HG02571 (cell line): ENCODE measurements at regions not wholly inside any gene's neighbourhood (a gene's known extent, or its start where the extent isn't known, plus 50 kb on each side); places are given as distances from the start of the nearest gene placed in this dataset.

Experiments used
- ATAC-seq: cut with Tn5 transposase; IDR thresholded peaks from one replicate; pipeline ENCODE4 v1.9.1; 2021; ENCODE audit warnings: mild to moderate bottlenecking, moderate library complexity; ENCODE audit not compliant: unreplicated experiment

GRCh38 chr17:77590951-77591735, 367.4 kb upstream of the TNRC6C start:
- no peak for ATAC-seq

- no peak for ATAC-seq
Measured at GRCh38 chr17:77592106-77592865, 366.2 kb upstream of the TNRC6C start.

GRCh38 chr17:77593081-77593480, 365.4 kb upstream of the TNRC6C start:
- ATAC-seq, result no peak

GRCh38 chr17:77594416-77595209, 363.9 kb upstream of the TNRC6C start:
- no peak for ATAC-seq

- ATAC-seq, result no peak
Measured at GRCh38 chr17:77596491-77597417, 361.7 kb upstream of the TNRC6C start.

GRCh38 chr17:77597418-77598240, 360.9 kb upstream of the TNRC6C start:
- no peak for ATAC-seq

- no peak for ATAC-seq
Measured at GRCh38 chr17:77598241-77598620, 360.3 kb upstream of the TNRC6C start.

GRCh38 chr17:77599699-77600098, 358.8 kb upstream of the TNRC6C start:
- no peak for ATAC-seq

- no peak for ATAC-seq
Measured at GRCh38 chr17:77600346-77600745, 358.2 kb upstream of the TNRC6C start.

- ATAC-seq, result no peak
Measured at GRCh38 chr17:77601054-77601979, 357.2 kb upstream of the TNRC6C start.

- ATAC-seq, result no peak
Measured at GRCh38 chr17:77602062-77602746, 356.3 kb upstream of the TNRC6C start.

- no peak for ATAC-seq
Measured at GRCh38 chr17:77602883-77603640, 355.4 kb upstream of the TNRC6C start.

GRCh38 chr17:77604301-77604972, 354.1 kb upstream of the TNRC6C start:
- no peak for ATAC-seq

GRCh38 chr17:77604973-77605313, 353.6 kb upstream of the TNRC6C start:
- ATAC-seq, result no peak

- ATAC-seq, result no peak
Measured at GRCh38 chr17:77606146-77606864, 352.2 kb upstream of the TNRC6C start.

- no peak for ATAC-seq
Measured at GRCh38 chr17:77606865-77607210, 351.7 kb upstream of the TNRC6C start.
